ENCODE measurements at regions not wholly inside any gene's neighbourhood (a gene's known extent, or its start where the extent isn't known, plus 50 kb on each side); places are given as distances from the start of the nearest gene placed in this dataset.

DNA sequence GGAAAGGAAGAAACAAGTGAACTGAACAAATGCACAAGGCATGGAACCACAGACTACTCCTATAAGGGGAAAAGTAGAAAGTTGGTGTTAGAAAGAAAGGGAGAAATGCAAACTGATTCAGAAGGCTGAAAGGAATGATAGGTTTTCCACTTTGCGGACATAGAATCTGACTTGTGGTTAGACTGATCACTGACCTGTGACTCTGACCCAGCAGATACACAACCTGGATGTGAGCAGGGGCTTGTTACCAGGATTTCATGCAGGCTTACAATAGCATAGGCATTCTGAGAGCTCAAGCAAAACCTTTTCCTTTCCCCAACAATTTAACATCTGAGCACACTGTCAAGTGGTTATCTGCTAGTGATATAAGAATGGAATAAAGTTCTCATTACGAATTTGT lies 237.0 kb upstream of the CDH20 start:
- TF ChIP-seq, protein P1, sequence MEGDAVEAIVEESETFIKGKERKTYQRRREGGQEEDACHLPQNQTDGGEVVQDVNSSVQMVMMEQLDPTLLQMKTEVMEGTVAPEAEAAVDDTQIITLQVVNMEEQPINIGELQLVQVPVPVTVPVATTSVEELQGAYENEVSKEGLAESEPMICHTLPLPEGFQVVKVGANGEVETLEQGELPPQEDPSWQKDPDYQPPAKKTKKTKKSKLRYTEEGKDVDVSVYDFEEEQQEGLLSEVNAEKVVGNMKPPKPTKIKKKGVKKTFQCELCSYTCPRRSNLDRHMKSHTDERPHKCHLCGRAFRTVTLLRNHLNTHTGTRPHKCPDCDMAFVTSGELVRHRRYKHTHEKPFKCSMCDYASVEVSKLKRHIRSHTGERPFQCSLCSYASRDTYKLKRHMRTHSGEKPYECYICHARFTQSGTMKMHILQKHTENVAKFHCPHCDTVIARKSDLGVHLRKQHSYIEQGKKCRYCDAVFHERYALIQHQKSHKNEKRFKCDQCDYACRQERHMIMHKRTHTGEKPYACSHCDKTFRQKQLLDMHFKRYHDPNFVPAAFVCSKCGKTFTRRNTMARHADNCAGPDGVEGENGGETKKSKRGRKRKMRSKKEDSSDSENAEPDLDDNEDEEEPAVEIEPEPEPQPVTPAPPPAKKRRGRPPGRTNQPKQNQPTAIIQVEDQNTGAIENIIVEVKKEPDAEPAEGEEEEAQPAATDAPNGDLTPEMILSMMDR (IDR thresholded peaks at IDR 0.05; ENCODE audit: low read depth, low read length): no peak
- TF ChIP-seq POLR2A (IDR thresholded peaks at IDR 0.05; ENCODE audit: extremely low read depth, insufficient read length): no peak
- TF ChIP-seq, protein P2, sequence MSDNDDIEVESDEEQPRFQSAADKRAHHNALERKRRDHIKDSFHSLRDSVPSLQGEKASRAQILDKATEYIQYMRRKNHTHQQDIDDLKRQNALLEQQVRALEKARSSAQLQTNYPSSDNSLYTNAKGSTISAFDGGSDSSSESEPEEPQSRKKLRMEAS (IDR thresholded peaks at IDR 0.05; ENCODE audit: low read depth, low read length): no peak

Data from NB4 (cell line).